ENCODE measurements at regions not wholly inside any gene's neighbourhood (a gene's known extent, or its start where the extent isn't known, plus 50 kb on each side); places are given as distances from the start of the nearest gene placed in this dataset.
"Not testable (repeated sequence)": the region's sequence is repeated elsewhere in the genome, so short reads cannot be mapped to it uniquely, and the experiment has no call there.

DNA sequence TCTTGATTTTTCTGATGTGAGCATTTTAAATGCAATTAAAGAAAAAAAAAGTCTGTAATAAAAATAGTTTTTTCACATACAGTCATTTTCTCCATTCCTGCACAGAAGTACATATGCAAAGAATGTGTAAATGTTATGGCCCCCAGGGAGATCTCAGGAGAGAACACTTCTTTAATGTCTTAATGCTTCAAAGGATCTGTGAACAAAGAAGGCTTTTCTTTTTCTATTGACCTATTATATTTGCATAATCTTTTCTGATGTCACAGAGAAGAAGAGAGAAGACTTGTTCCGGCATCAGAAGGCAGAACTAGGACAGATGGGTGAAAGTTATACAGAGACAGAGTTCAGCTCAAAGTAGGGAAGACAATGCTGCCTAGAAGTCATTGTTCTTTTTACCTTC is 413.5 kb upstream of the STXBP6 start:
- Histone ChIP-seq H3K9me3 (ENCODE audit: control insufficient read depth, low read length) (no peaks in the 10 kb centered on the region), H2AK5ac (ENCODE audit: low read length, severe bottlenecking) (no peak overlapping the region), H2BK12ac (ENCODE audit: low read length in 2 of 2) (no peak overlapping the region), H2AFZ (ENCODE audit: low read depth, low read length) (no peak overlapping the region), H4K91ac (ENCODE audit: low read length) (no peak overlapping the region), H4K8ac (ENCODE audit: low read length) (no peak overlapping the region), H3K23ac (ENCODE audit: low read length in 2 of 2) (no peak overlapping the region), H3K4me3 (ENCODE audit: insufficient read depth in 1 of 2, low read depth in 1 of 2, low read length in 2 of 2) (no peak overlapping the region), H3K27ac (ENCODE audit: low read length, poor library complexity, severe bottlenecking) (no peak overlapping the region), H3K4me1 (ENCODE audit: control insufficient read depth, insufficient read depth, low read depth, low read length) (no peaks in the 10 kb centered on the region), H3K4me2 (ENCODE audit: low read length, poor library complexity, severe bottlenecking) (no peak overlapping the region), H3K14ac (ENCODE audit: low read length in 2 of 2) (no peak overlapping the region), H3K18ac (ENCODE audit: low read depth in 1 of 2, low read length in 2 of 2) (no peak overlapping the region), H2BK120ac (ENCODE audit: low read depth, low read length) (no peak overlapping the region), H3K79me1 (replicated peaks; ENCODE audit: low read length, poor library complexity, severe bottlenecking) (no peaks in the 10 kb centered on the region), H3K27me3 (ENCODE audit: control insufficient read depth in 1 of 2, insufficient read depth in 1 of 2, low read length in 2 of 2) (no peaks in the 10 kb centered on the region), H2BK5ac (ENCODE audit: low read depth, low read length, poor library complexity, severe bottlenecking) (no peak overlapping the region), H3K36me3 (ENCODE audit: control insufficient read depth in 1 of 2, insufficient read depth in 2 of 2, low read depth in 1 of 2, low read length in 2 of 2) (no peaks in the 10 kb centered on the region), H3K9ac (ENCODE audit: low read length) (no peak overlapping the region), H2BK15ac (ENCODE audit: low read depth, poor library complexity, severe bottlenecking) (no peak overlapping the region), H3K4ac (ENCODE audit: low read depth in 1 of 2, low read length in 2 of 2) (no peak overlapping the region)
- no peak for DNase-seq
- 69% methylated on average over 1 of the region's 1 CpG for WGBS

DNA sequence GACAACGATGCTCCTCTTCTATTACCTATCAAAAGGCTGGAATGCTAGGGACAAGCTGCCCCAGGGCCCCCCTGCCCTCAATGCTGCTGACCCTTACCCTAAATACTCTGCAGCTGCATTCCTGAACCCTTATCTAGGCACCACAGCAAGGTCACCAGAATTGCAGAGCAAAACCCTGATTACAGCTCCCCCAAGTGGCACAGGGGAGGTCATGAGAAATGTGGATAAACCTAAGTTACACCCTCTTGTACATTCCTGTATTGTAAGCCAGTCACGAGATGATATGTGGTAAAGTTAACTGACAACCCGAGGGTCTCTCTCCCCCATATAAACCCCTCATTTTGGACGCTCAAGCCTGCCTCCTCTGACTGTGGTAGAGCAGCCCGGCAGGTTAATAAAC is 411.8 kb upstream of the STXBP6 start:
- no peaks in the 10 kb centered on the region for H3K27me3 ChIP-seq (ENCODE audit: control insufficient read depth in 1 of 2, insufficient read depth in 1 of 2, low read length in 2 of 2)
- H3K4me1 ChIP-seq (ENCODE audit: control insufficient read depth, insufficient read depth, low read depth, low read length): no peaks in the 10 kb centered on the region

GRCh38 chr14:25444381-25444780 is 394.4 kb upstream of the STXBP6 start:
- Histone ChIP-seq H3K4me1 (ENCODE audit: control insufficient read depth, insufficient read depth, low read depth, low read length) (no peaks in the 10 kb centered on the region), H2BK5ac (ENCODE audit: low read depth, low read length, poor library complexity, severe bottlenecking) (no peak overlapping the region), H3K4me3 (ENCODE audit: insufficient read depth in 1 of 2, low read depth in 1 of 2, low read length in 2 of 2) (no peak overlapping the region), H3K18ac (ENCODE audit: low read depth in 1 of 2, low read length in 2 of 2) (no peak overlapping the region), H3K27me3 (ENCODE audit: control insufficient read depth in 1 of 2, insufficient read depth in 1 of 2, low read length in 2 of 2) (no peaks in the 10 kb centered on the region), H3K4me2 (ENCODE audit: low read length, poor library complexity, severe bottlenecking) (no peak overlapping the region), H3K14ac (ENCODE audit: low read length in 2 of 2) (no peak overlapping the region), H3K23ac (ENCODE audit: low read length in 2 of 2) (no peak overlapping the region), H3K9me3 (ENCODE audit: control insufficient read depth, low read length) (no peaks in the 10 kb centered on the region), H2AFZ (ENCODE audit: low read depth, low read length) (no peak overlapping the region), H3K9ac (ENCODE audit: low read length) (no peak overlapping the region), H2BK12ac (ENCODE audit: low read length in 2 of 2) (no peak overlapping the region), H3K36me3 (ENCODE audit: control insufficient read depth in 1 of 2, insufficient read depth in 2 of 2, low read depth in 1 of 2, low read length in 2 of 2) (no peaks in the 10 kb centered on the region), H2BK15ac (ENCODE audit: low read depth, poor library complexity, severe bottlenecking) (no peak overlapping the region), H3K4ac (ENCODE audit: low read depth in 1 of 2, low read length in 2 of 2) (no peak overlapping the region), H3K79me1 (replicated peaks; ENCODE audit: low read length, poor library complexity, severe bottlenecking) (no peaks in the 10 kb centered on the region), H3K27ac (ENCODE audit: low read length, poor library complexity, severe bottlenecking) (no peak overlapping the region), H4K8ac (ENCODE audit: low read length) (no peak overlapping the region), H4K91ac (ENCODE audit: low read length) (no peak overlapping the region), H2AK5ac (ENCODE audit: low read length, severe bottlenecking) (no peak overlapping the region), H2BK120ac (ENCODE audit: low read depth, low read length) (no peak overlapping the region)
- WGBS: 86% methylated on average over 1 of the region's 2 CpGs
- no peak for DNase-seq

More for the DNA sequence above, 411.8 kb upstream of the STXBP6 start:
- no peaks in the 10 kb centered on the region for H3K79me1 ChIP-seq (replicated peaks; ENCODE audit: low read length, poor library complexity, severe bottlenecking)
- DNase-seq: no peak
- H2BK12ac ChIP-seq (ENCODE audit: low read length in 2 of 2): no peak overlapping the region
- H2AK5ac ChIP-seq (ENCODE audit: low read length, severe bottlenecking): no peak overlapping the region
- H2AFZ ChIP-seq (ENCODE audit: low read depth, low read length): no peak overlapping the region
- no peak overlapping the region for H4K8ac ChIP-seq (ENCODE audit: low read length)
- no peak overlapping the region for H3K18ac ChIP-seq (ENCODE audit: low read depth in 1 of 2, low read length in 2 of 2)
- no peaks in the 10 kb centered on the region for H3K9me3 ChIP-seq (ENCODE audit: control insufficient read depth, low read length)
- no peak overlapping the region for H4K91ac ChIP-seq (ENCODE audit: low read length)
- H3K27ac ChIP-seq (ENCODE audit: low read length, poor library complexity, severe bottlenecking): no peak overlapping the region
- H2BK15ac ChIP-seq (ENCODE audit: low read depth, poor library complexity, severe bottlenecking): no peak overlapping the region
- no peak overlapping the region for H3K14ac ChIP-seq (ENCODE audit: low read length in 2 of 2)
- no peak overlapping the region for H3K23ac ChIP-seq (ENCODE audit: low read length in 2 of 2)
- H3K4ac ChIP-seq (ENCODE audit: low read depth in 1 of 2, low read length in 2 of 2): no peak overlapping the region
- no peak overlapping the region for H3K4me2 ChIP-seq (ENCODE audit: low read length, poor library complexity, severe bottlenecking)
- 53% methylated on average over 5 of the region's 5 CpGs for WGBS
- H2BK120ac ChIP-seq (ENCODE audit: low read depth, low read length): no peak overlapping the region
- H3K36me3 ChIP-seq (ENCODE audit: control insufficient read depth in 1 of 2, insufficient read depth in 2 of 2, low read depth in 1 of 2, low read length in 2 of 2): no peaks in the 10 kb centered on the region
- no peak overlapping the region for H3K9ac ChIP-seq (ENCODE audit: low read length)
- no peak overlapping the region for H3K4me3 ChIP-seq (ENCODE audit: insufficient read depth in 1 of 2, low read depth in 1 of 2, low read length in 2 of 2)
- no peak overlapping the region for H2BK5ac ChIP-seq (ENCODE audit: low read depth, low read length, poor library complexity, severe bottlenecking)

DNA sequence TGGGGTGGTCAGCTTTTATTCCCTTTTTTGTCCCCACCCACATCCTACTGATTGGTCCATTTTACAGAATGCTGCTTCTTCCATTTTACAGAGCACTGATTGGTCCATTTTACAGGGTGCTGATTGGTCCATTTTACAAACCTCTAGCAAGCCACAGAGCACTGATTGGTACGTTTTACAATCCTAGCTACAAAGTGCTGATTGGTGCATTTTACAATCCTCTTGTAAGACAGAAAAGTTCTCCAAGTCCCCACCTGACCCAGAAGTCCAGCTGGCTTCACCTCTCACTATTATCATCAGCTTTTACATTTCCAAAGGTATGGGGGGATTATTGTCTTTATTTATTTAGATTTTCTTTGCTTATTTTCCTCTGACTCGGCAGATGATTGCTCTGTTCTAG is 390.4 kb upstream of the STXBP6 start:
- not testable (repeated sequence) for H3K18ac ChIP-seq (ENCODE audit: low read depth in 1 of 2, low read length in 2 of 2); H3K14ac ChIP-seq (ENCODE audit: low read length in 2 of 2); H3K27ac ChIP-seq (ENCODE audit: low read length, poor library complexity, severe bottlenecking); H2AK5ac ChIP-seq (ENCODE audit: low read length, severe bottlenecking); H2BK120ac ChIP-seq (ENCODE audit: low read depth, low read length); H3K9me3 ChIP-seq (ENCODE audit: control insufficient read depth, low read length); H3K4me3 ChIP-seq (ENCODE audit: insufficient read depth in 1 of 2, low read depth in 1 of 2, low read length in 2 of 2); H2AFZ ChIP-seq (ENCODE audit: low read depth, low read length); H2BK15ac ChIP-seq (ENCODE audit: low read depth, poor library complexity, severe bottlenecking); H3K4me1 ChIP-seq (ENCODE audit: control insufficient read depth, insufficient read depth, low read depth, low read length); H3K9ac ChIP-seq (ENCODE audit: low read length); H3K4ac ChIP-seq (ENCODE audit: low read depth in 1 of 2, low read length in 2 of 2); H3K27me3 ChIP-seq (ENCODE audit: control insufficient read depth in 1 of 2, insufficient read depth in 1 of 2, low read length in 2 of 2); H3K36me3 ChIP-seq (ENCODE audit: control insufficient read depth in 1 of 2, insufficient read depth in 2 of 2, low read depth in 1 of 2, low read length in 2 of 2); H2BK5ac ChIP-seq (ENCODE audit: low read depth, low read length, poor library complexity, severe bottlenecking); H3K23ac ChIP-seq (ENCODE audit: low read length in 2 of 2); DNase-seq; H3K4me2 ChIP-seq (ENCODE audit: low read length, poor library complexity, severe bottlenecking); H4K8ac ChIP-seq (ENCODE audit: low read length); H3K79me1 ChIP-seq (replicated peaks; ENCODE audit: low read length, poor library complexity, severe bottlenecking); H2BK12ac ChIP-seq (ENCODE audit: low read length in 2 of 2); H4K91ac ChIP-seq (ENCODE audit: low read length)
- WGBS: 75% methylated on average over 2 of the region's 2 CpGs

Data from mesenchymal stem cell (in vitro differentiated cells and primary cell).